ENCODE measurements at regions not wholly inside any gene's neighbourhood (a gene's known extent, or its start where the extent isn't known, plus 50 kb on each side); places are given as distances from the start of the nearest gene placed in this dataset.

GRCh38 chr16:51755577-51756355 lies 604.7 kb upstream of the SALL1 start:
- peaks cover 0 to 13% (median 0%) of the 10 kb centered on the region in 7 donors for H3K27me3 ChIP-seq (replicated peaks in 1 of 7)
- TF ChIP-seq CTCF (IDR thresholded peaks at IDR 0.05 in 8 of 11, conservative IDR thresholded peaks at IDR 0.05 in 3 of 11) (no peak), POLR2AphosphoS5 (IDR thresholded peaks at IDR 0.05) (no peak), POLR2A (IDR thresholded peaks at IDR 0.05) (no peak)
- WGBS, 5 donors = 68 to 75% (median 74%) methylated on average over 4 of the region's 4 CpGs

GRCh38 chr16:51755039-51755501 lies 604.0 kb upstream of the SALL1 start:
- no peaks in the 10 kb centered on the region for H3K9me3 ChIP-seq
- 27 to 38% (median 34%) methylated on average over 12 of the region's 12 CpGs for WGBS, 5 donors
- intact Hi-C loops (cut with DNase I; ENCODE audit: low total_unique reads) = no loop called here
- H3K4me3 ChIP-seq = no peak overlapping the region
- no peaks in the 10 kb centered on the region for H3K36me3 ChIP-seq
- H3K4me1 ChIP-seq = no peaks in the 10 kb centered on the region
- TF ChIP-seq POLR2AphosphoS5 (IDR thresholded peaks at IDR 0.05) = no peak
- no peak for TF ChIP-seq POLR2A (IDR thresholded peaks at IDR 0.05)
- TF ChIP-seq CTCF (IDR thresholded peaks at IDR 0.05 in 8 of 11, conservative IDR thresholded peaks at IDR 0.05 in 3 of 11) = no peak
- H3K27me3 ChIP-seq (replicated peaks in 1 of 7) = peaks cover 0 to 11% (median 0%) of the 10 kb centered on the region in 7 donors
- no peak for DNase-seq
- no peak overlapping the region for H3K27ac ChIP-seq

More at GRCh38 chr16:51755577-51756355, 604.7 kb upstream of the SALL1 start:
- Histone ChIP-seq H3K4me3 (no peak overlapping the region), H3K36me3 (no peaks in the 10 kb centered on the region), H3K9me3 (no peaks in the 10 kb centered on the region), H3K27ac (no peak overlapping the region), H3K4me1 (no peaks in the 10 kb centered on the region)
- intact Hi-C loops (cut with DNase I; ENCODE audit: low total_unique reads) = no loop called here
- DNase-seq = no peak

GRCh38 chr16:51753467-51754127 lies 602.5 kb upstream of the SALL1 start:
- Histone ChIP-seq H3K36me3 (no peaks in the 10 kb centered on the region), H3K27ac (no peak overlapping the region), H3K4me1 (no peaks in the 10 kb centered on the region), H3K9me3 (no peaks in the 10 kb centered on the region), H3K4me3 (no peak overlapping the region), H3K27me3 (replicated peaks in 1 of 7) (peaks cover 0 to 11% (median 0%) of the 10 kb centered on the region in 7 donors)
- intact Hi-C loops (cut with DNase I; ENCODE audit: low total_unique reads) = no loop called here
- no peak for TF ChIP-seq POLR2A (IDR thresholded peaks at IDR 0.05)
- TF ChIP-seq CTCF (IDR thresholded peaks at IDR 0.05 in 8 of 11, conservative IDR thresholded peaks at IDR 0.05 in 3 of 11) = no peak
- WGBS, 5 donors = 31 to 64% (median 42%) methylated on average over 1 of the region's 1 CpG
- DNase-seq = no peak

- Histone ChIP-seq H3K4me3 (no peak overlapping the region), H3K27ac (no peak overlapping the region), H3K9me3 (no peaks in the 10 kb centered on the region), H3K36me3 (no peaks in the 10 kb centered on the region), H3K4me1 (no peaks in the 10 kb centered on the region), H3K27me3 (replicated peaks in 1 of 7) (peaks cover 0 to 11% (median 0%) of the 10 kb centered on the region in 7 donors)
- TF ChIP-seq POLR2A (IDR thresholded peaks at IDR 0.05) = no peak
- no peak for TF ChIP-seq CTCF (IDR thresholded peaks at IDR 0.05 in 8 of 11, conservative IDR thresholded peaks at IDR 0.05 in 3 of 11)
- no peak for DNase-seq
- intact Hi-C loops (cut with DNase I; ENCODE audit: low total_unique reads) = no loop called here
- WGBS, 5 donors = 77 to 93% (median 84%) methylated on average over 3 of the region's 3 CpGs
These were observed 601.4 kb upstream of the SALL1 start for GRCh38 chr16:51752438-51752995.
